ENCODE measurements at regions not wholly inside any gene's neighbourhood (a gene's known extent, or its start where the extent isn't known, plus 50 kb on each side); places are given as distances from the start of the nearest gene placed in this dataset.

- Mint-ChIP-seq H3K27me3 (no peaks in the 10 kb centered on the region), H3K27ac (ENCODE audit: low read depth) (no peak overlapping the region), H3K4me3 (no peak overlapping the region), H3K9me3 (peaks cover 14% of the 10 kb centered on the region), H3K36me3 (ENCODE audit: insufficient read depth) (no peaks in the 10 kb centered on the region), H3K4me1 (no peaks in the 10 kb centered on the region)
- no peak for ATAC-seq (replicated peaks; ENCODE audit: extremely low read depth, poor library complexity, severe bottlenecking)
- no peak for DNase-seq (ENCODE audit: low spot score in 2 of 2)
These were observed 413.5 kb downstream of the NFIB start for GRCh38 chr9:13900449-13900848.

- Mint-ChIP-seq H3K9me3 (peaks cover 14% of the 10 kb centered on the region), H3K4me1 (no peaks in the 10 kb centered on the region), H3K36me3 (ENCODE audit: insufficient read depth) (no peaks in the 10 kb centered on the region), H3K27ac (ENCODE audit: low read depth) (no peak overlapping the region), H3K27me3 (no peaks in the 10 kb centered on the region), H3K4me3 (no peak overlapping the region)
- no peak for DNase-seq (ENCODE audit: low spot score in 2 of 2)
- no peak for ATAC-seq (replicated peaks; ENCODE audit: extremely low read depth, poor library complexity, severe bottlenecking)
These were observed 414.0 kb downstream of the NFIB start for GRCh38 chr9:13899924-13900323.

DNA sequence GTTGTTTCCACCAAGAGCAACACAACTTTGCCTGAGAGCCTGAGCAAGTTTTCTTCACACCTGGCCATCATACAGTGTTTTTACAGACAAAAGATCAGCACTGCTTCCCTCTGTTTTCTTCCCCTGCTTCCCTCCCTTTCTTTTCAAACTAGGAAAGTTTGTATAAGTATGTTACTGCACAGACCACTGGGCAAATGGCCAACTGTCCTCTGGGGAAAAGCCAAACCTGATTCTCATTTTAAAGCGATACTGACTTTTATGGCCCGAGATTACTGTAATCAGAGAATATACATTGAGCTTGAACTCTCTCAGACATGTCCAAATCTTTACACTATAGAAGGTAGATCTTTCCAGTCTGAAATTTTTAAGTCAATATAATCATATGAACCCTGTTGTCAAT, 415.0 kb downstream of the NFIB start:
- Mint-ChIP-seq H3K4me3 (no peak overlapping the region), H3K36me3 (ENCODE audit: insufficient read depth) (no peaks in the 10 kb centered on the region), H3K9me3 (peaks cover 17% of the 10 kb centered on the region), H3K27ac (ENCODE audit: low read depth) (no peak overlapping the region), H3K4me1 (no peaks in the 10 kb centered on the region), H3K27me3 (no peaks in the 10 kb centered on the region)
- ATAC-seq (replicated peaks; ENCODE audit: extremely low read depth, poor library complexity, severe bottlenecking) (no peak), DNase-seq (ENCODE audit: low spot score in 2 of 2) (no peak)

DNA sequence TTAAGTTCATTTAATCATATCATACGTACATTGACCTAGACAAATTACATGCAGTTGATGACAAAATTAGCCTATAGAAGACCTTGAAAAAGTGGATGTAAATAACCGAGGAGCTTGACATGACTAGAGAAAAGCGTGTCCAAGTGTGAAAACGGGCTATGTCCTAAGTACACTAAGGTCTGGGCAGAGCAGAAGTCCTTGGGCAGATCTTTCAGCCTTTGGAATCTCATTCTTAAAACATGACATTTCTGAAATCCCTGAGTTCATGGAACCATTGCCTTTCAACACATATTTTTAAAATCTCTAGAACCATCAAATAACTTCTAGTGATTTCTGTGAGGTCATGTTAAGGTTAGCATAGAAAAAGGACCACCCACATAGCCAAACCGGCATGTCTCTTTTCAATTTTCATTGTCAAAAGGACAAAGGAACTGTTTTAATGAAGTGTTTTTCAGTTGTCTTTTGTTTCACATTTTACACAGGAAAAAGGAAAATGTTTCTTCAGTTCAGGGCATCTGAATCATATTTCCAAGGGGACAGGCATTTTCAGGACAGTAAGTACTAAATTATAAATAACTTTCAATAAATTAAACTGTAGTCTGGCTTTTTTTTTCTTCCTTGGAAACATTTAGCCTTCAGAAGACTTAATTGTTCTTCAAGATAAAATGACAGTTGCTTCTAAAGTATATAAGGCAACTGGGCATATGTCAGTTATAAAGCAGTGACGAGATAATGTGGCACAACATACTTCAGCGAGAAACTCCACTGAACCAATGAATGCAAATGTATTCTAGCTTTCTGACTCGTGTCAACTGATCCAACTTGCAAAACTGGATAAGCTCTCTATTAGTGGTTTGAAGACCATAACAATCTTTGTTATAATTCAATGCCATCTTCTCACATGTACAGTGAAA, 416.8 kb downstream of the NFIB start:
- Mint-ChIP-seq H3K4me1 (no peaks in the 10 kb centered on the region), H3K4me3 (no peak overlapping the region), H3K9me3 (peaks cover 20% of the 10 kb centered on the region)

GRCh38 chr9:13896047-13896446, 417.9 kb downstream of the NFIB start:
- Mint-ChIP-seq H3K27ac (ENCODE audit: low read depth) (no peak overlapping the region), H3K9me3 (peaks cover 20% of the 10 kb centered on the region), H3K36me3 (ENCODE audit: insufficient read depth) (no peaks in the 10 kb centered on the region), H3K4me1 (no peaks in the 10 kb centered on the region), H3K4me3 (no peak overlapping the region), H3K27me3 (no peaks in the 10 kb centered on the region)
- DNase-seq (ENCODE audit: low spot score in 2 of 2) = no peak
- ATAC-seq (replicated peaks; ENCODE audit: extremely low read depth, poor library complexity, severe bottlenecking) = no peak

More for the DNA sequence above, 416.8 kb downstream of the NFIB start:
- ATAC-seq (replicated peaks; ENCODE audit: extremely low read depth, poor library complexity, severe bottlenecking) = no peak
- Mint-ChIP-seq H3K36me3 (ENCODE audit: insufficient read depth) (no peaks in the 10 kb centered on the region), H3K27me3 (no peaks in the 10 kb centered on the region), H3K27ac (ENCODE audit: low read depth) (no peak overlapping the region)
- DNase-seq (ENCODE audit: low spot score in 2 of 2) = no peak

DNA sequence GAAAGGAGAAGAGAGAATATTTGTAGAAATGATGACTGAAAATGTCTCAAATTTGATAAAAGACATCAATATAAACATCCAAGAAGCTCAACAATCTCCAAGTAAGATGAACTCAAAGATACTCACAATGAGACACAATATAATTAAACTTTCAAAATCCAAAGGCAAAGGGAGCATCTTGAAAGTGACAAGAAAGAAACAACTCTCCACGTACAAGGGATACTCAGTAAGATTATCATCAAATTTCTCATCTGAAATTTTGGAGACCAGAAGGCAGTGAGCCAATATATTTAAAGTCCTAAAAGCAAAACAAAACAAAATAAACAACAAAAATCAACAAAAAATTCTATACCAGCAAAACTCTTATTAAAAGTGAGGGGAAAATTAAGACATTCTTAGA, 428.7 kb downstream of the NFIB start:
- ATAC-seq (replicated peaks; ENCODE audit: extremely low read depth, poor library complexity, severe bottlenecking) = no peak

GRCh38 chr9:13879981-13880380, 434.0 kb downstream of the NFIB start:
- no peaks in the 10 kb centered on the region for H3K4me1 Mint-ChIP-seq
- no peaks in the 10 kb centered on the region for H3K36me3 Mint-ChIP-seq (ENCODE audit: insufficient read depth)
- DNase-seq (ENCODE audit: low spot score in 2 of 2) (no peak), ATAC-seq (replicated peaks; ENCODE audit: extremely low read depth, poor library complexity, severe bottlenecking) (no peak)
- no peak overlapping the region for H3K4me3 Mint-ChIP-seq
- no peak overlapping the region for H3K27ac Mint-ChIP-seq (ENCODE audit: low read depth)
- no peaks in the 10 kb centered on the region for H3K27me3 Mint-ChIP-seq
- H3K9me3 Mint-ChIP-seq = peaks cover 29% of the 10 kb centered on the region

More for the DNA sequence above, 428.7 kb downstream of the NFIB start:
- Mint-ChIP-seq H3K27ac (ENCODE audit: low read depth) (no peak overlapping the region), H3K4me3 (no peak overlapping the region), H3K9me3 (peaks cover 27% of the 10 kb centered on the region), H3K27me3 (no peaks in the 10 kb centered on the region), H3K4me1 (no peaks in the 10 kb centered on the region), H3K36me3 (ENCODE audit: insufficient read depth) (no peaks in the 10 kb centered on the region)
- no peak for DNase-seq (ENCODE audit: low spot score in 2 of 2)

DNA sequence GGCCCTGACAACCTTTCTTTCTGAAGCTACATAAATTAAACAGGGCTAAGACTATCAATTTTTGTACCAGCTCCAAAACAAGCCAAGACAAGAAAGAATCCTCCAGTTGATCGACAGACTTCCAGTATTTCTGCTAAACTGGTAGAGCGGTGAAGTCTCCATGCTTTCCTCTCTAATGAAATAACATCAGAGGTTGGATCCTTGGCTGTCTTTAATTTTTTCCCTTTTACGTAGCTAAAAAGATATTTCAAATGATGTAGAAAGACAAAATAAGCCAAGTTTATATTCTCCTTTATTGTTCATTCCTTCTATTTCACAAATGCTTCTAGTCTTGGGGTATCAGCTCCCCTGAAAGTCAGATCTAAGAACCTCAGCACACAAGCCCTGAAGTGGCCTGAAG, 434.9 kb downstream of the NFIB start:
- Mint-ChIP-seq H3K27ac (ENCODE audit: low read depth) (no peak overlapping the region), H3K9me3 (peaks cover 29% of the 10 kb centered on the region), H3K4me1 (no peaks in the 10 kb centered on the region), H3K4me3 (no peak overlapping the region), H3K27me3 (no peaks in the 10 kb centered on the region), H3K36me3 (ENCODE audit: insufficient read depth) (no peaks in the 10 kb centered on the region)
- no peak for DNase-seq (ENCODE audit: low spot score in 2 of 2)
- ATAC-seq (replicated peaks; ENCODE audit: extremely low read depth, poor library complexity, severe bottlenecking) = no peak

GRCh38 chr9:13878241-13878711, 435.7 kb downstream of the NFIB start:
- ATAC-seq (replicated peaks; ENCODE audit: extremely low read depth, poor library complexity, severe bottlenecking) = no peak
- peaks cover 35% of the 10 kb centered on the region for H3K9me3 Mint-ChIP-seq

GRCh38 chr9:13876741-13877140, 437.2 kb downstream of the NFIB start:
- H3K4me1 Mint-ChIP-seq = no peaks in the 10 kb centered on the region
- H3K4me3 Mint-ChIP-seq = no peak overlapping the region
- ATAC-seq (replicated peaks; ENCODE audit: extremely low read depth, poor library complexity, severe bottlenecking) (no peak), DNase-seq (ENCODE audit: low spot score in 2 of 2) (no peak)
- peaks cover 30% of the 10 kb centered on the region for H3K9me3 Mint-ChIP-seq
- no peaks in the 10 kb centered on the region for H3K27me3 Mint-ChIP-seq
- H3K27ac Mint-ChIP-seq (ENCODE audit: low read depth) = no peak overlapping the region
- no peaks in the 10 kb centered on the region for H3K36me3 Mint-ChIP-seq (ENCODE audit: insufficient read depth)

More at GRCh38 chr9:13878241-13878711, 435.7 kb downstream of the NFIB start:
- DNase-seq (ENCODE audit: low spot score in 2 of 2) = no peak
- Mint-ChIP-seq H3K4me3 (no peak overlapping the region), H3K27ac (ENCODE audit: low read depth) (no peak overlapping the region), H3K27me3 (no peaks in the 10 kb centered on the region), H3K4me1 (no peaks in the 10 kb centered on the region), H3K36me3 (ENCODE audit: insufficient read depth) (no peaks in the 10 kb centered on the region)

DNA sequence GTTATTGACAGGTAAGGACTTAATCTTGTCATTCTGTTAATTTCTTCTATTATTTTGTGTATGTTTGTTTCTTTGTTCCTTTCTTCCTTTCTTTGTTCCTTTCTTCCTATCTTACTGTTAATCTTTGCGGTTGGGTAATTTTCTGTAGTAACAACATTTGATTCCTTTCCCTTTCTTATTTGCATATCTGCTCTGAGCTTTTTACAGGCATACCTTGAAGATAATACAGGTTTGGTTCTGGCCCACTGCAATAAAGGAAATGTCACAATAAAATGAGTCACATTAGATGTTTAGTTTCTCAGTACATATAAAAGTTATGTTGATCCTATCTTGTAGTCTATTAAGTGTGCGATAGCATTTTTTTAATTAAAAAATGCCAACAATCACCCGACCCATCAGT, 440.7 kb downstream of the NFIB start:
- Mint-ChIP-seq H3K27me3 (no peaks in the 10 kb centered on the region), H3K9me3 (peaks cover 29% of the 10 kb centered on the region), H3K27ac (ENCODE audit: low read depth) (no peak overlapping the region), H3K36me3 (ENCODE audit: insufficient read depth) (no peaks in the 10 kb centered on the region), H3K4me1 (no peaks in the 10 kb centered on the region), H3K4me3 (no peak overlapping the region)
- no peak for DNase-seq (ENCODE audit: low spot score in 2 of 2)
- no peak for ATAC-seq (replicated peaks; ENCODE audit: extremely low read depth, poor library complexity, severe bottlenecking)

- no peaks in the 10 kb centered on the region for H3K36me3 Mint-ChIP-seq (ENCODE audit: insufficient read depth)
- peaks cover 11% of the 10 kb centered on the region for H3K9me3 Mint-ChIP-seq
- H3K4me1 Mint-ChIP-seq = no peaks in the 10 kb centered on the region
- no peak overlapping the region for H3K27ac Mint-ChIP-seq (ENCODE audit: low read depth)
- DNase-seq (ENCODE audit: low spot score in 2 of 2) (no peak), ATAC-seq (replicated peaks; ENCODE audit: extremely low read depth, poor library complexity, severe bottlenecking) (no peak)
- no peak overlapping the region for H3K4me3 Mint-ChIP-seq
- H3K27me3 Mint-ChIP-seq = no peaks in the 10 kb centered on the region
These were observed 445.6 kb downstream of the NFIB start for GRCh38 chr9:13868336-13868735.

DNA sequence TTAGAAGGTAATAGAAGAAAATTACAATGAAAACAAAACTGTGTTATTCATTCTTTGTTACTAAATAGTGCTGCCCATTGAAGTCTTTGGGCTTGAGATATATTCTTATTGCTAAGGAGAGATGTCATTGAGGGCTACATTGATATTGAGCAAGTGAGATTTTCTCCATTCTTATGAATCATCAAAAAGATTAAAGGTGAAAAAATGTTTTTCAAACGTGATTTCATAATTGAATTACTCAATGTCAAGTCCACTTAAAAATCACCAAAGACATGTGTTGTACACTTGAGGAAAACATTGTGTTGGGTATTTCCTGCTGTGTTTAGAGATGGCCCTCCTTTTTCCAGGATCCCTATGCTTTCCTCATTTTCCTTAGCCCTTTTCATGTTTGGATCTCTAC, 448.1 kb downstream of the NFIB start:
- DNase-seq (ENCODE audit: low spot score in 2 of 2) (no peak), ATAC-seq (replicated peaks; ENCODE audit: extremely low read depth, poor library complexity, severe bottlenecking) (no peak)
- H3K27me3 Mint-ChIP-seq = no peaks in the 10 kb centered on the region
- H3K9me3 Mint-ChIP-seq = peaks cover 6% of the 10 kb centered on the region
- H3K4me3 Mint-ChIP-seq = no peak overlapping the region
- no peak overlapping the region for H3K27ac Mint-ChIP-seq (ENCODE audit: low read depth)
- no peaks in the 10 kb centered on the region for H3K4me1 Mint-ChIP-seq
- no peaks in the 10 kb centered on the region for H3K36me3 Mint-ChIP-seq (ENCODE audit: insufficient read depth)
